HL-60 (cell line): ENCODE measurements at regions not wholly inside any gene's neighbourhood (a gene's known extent, or its start where the extent isn't known, plus 50 kb on each side); places are given as distances from the start of the nearest gene placed in this dataset.
"Not testable (repeated sequence)": the region's sequence is repeated elsewhere in the genome, so short reads cannot be mapped to it uniquely, and the experiment has no call there.

Source experiments
- CTCF ChIP-seq: IDR thresholded peaks from one replicate; pipeline ENCODE4 v1.5.1; 2011; ENCODE audit warnings: low read length, control low read depth, inconsistent platforms; ENCODE audit not compliant: insufficient read depth
- SPI1 ChIP-seq: IDR thresholded peaks from 2 replicates; pipeline ENCODE4 v1.6.1; 2012; ENCODE audit warnings: low read depth, mild to moderate bottlenecking, borderline replicate concordance

- TF ChIP-seq SPI1, CTCF: not testable (repeated sequence)
Measured at GRCh38 chr10:45511926-45512325, 137.9 kb downstream of the ALOX5 start.
